WERI-Rb-1 (cell line): ENCODE measurements at regions not wholly inside any gene's neighbourhood (a gene's known extent, or its start where the extent isn't known, plus 50 kb on each side); places are given as distances from the start of the nearest gene placed in this dataset.

Experiments used
- DNase-seq: peaks from one replicate; pipeline ENCODE4 v3.0.0-alpha.2; 2020
- H3K27ac ChIP-seq: fragments of 250-450 bp; sonication (Bioruptor Pico); 2 replicates; pipeline ENCODE4 v1.5.1; 2020; ENCODE audit warnings: mild to moderate bottlenecking, moderate library complexity
- H3K27me3 ChIP-seq: fragments of 250-450 bp; sonication (Bioruptor Pico); 2 replicates; pipeline ENCODE4 v1.5.1; 2021; ENCODE audit warnings: mild to moderate bottlenecking, low read depth, moderate library complexity; ENCODE audit not compliant: insufficient read depth, severe bottlenecking
- H3K36me3 ChIP-seq: fragments of 250-450 bp; sonication (Bioruptor Pico); 2 replicates; pipeline ENCODE4 v1.5.1; 2020; ENCODE audit warnings: mild to moderate bottlenecking, moderate library complexity
- H3K4me3 ChIP-seq: 2 replicates; pipeline ENCODE4 v1.5.1; 2011; ENCODE audit warnings: low read depth, mild to moderate bottlenecking, control low read depth, low read length
- H3K9me3 ChIP-seq: fragments of 250-450 bp; sonication (Bioruptor Pico); 2 replicates; pipeline ENCODE4 v1.5.1; 2021; ENCODE audit warnings: mild to moderate bottlenecking, moderate library complexity; ENCODE audit not compliant: severe bottlenecking
- CTCF ChIP-seq: IDR thresholded peaks from 2 replicates; pipeline ENCODE4 v1.5.1; 2011; ENCODE audit warnings: low read depth, mild to moderate bottlenecking, control low read depth, inconsistent platforms, low read length

GRCh38 chr9:16138561-16139491 lies 586.0 kb downstream of the CCDC171 start:
- no peak overlapping the region for H3K27ac ChIP-seq
- DNase-seq = no peak
- no peak for TF ChIP-seq CTCF

GRCh38 chr9:16139774-16140173 lies 586.9 kb downstream of the CCDC171 start:
- no peak for TF ChIP-seq CTCF

More at GRCh38 chr9:16138561-16139491, 586.0 kb downstream of the CCDC171 start:
- Histone ChIP-seq H3K9me3 (no peaks in the 10 kb centered on the region), H3K27me3 (no peaks in the 10 kb centered on the region), H3K4me3 (no peak overlapping the region), H3K36me3 (no peaks in the 10 kb centered on the region)

GRCh38 chr9:16143310-16143709 lies 590.5 kb downstream of the CCDC171 start:
- Histone ChIP-seq H3K9me3 (no peaks in the 10 kb centered on the region), H3K27ac (no peak overlapping the region), H3K4me3 (no peak overlapping the region), H3K36me3 (no peaks in the 10 kb centered on the region), H3K27me3 (no peaks in the 10 kb centered on the region)
- no peak for DNase-seq
- no peak for TF ChIP-seq CTCF

More at GRCh38 chr9:16139774-16140173, 586.9 kb downstream of the CCDC171 start:
- H3K27ac ChIP-seq = no peak overlapping the region
- no peaks in the 10 kb centered on the region for H3K36me3 ChIP-seq
- H3K27me3 ChIP-seq = no peaks in the 10 kb centered on the region
- no peaks in the 10 kb centered on the region for H3K9me3 ChIP-seq
- no peak overlapping the region for H3K4me3 ChIP-seq
- no peak for DNase-seq

- Histone ChIP-seq H3K9me3 (no peaks in the 10 kb centered on the region), H3K27me3 (no peaks in the 10 kb centered on the region), H3K36me3 (no peaks in the 10 kb centered on the region), H3K27ac (no peak overlapping the region), H3K4me3 (no peak overlapping the region)
- no peak for TF ChIP-seq CTCF
- no peak for DNase-seq
These were observed 591.4 kb downstream of the CCDC171 start for GRCh38 chr9:16143947-16144890.

- no peak overlapping the region for H3K4me3 ChIP-seq
- DNase-seq = no peak
- no peaks in the 10 kb centered on the region for H3K36me3 ChIP-seq
- no peak for TF ChIP-seq CTCF
- H3K9me3 ChIP-seq = no peaks in the 10 kb centered on the region
- no peak overlapping the region for H3K27ac ChIP-seq
- no peaks in the 10 kb centered on the region for H3K27me3 ChIP-seq
These were observed 592.5 kb downstream of the CCDC171 start for GRCh38 chr9:16145196-16145950.
